ENCODE measurements at regions not wholly inside any gene's neighbourhood (a gene's known extent, or its start where the extent isn't known, plus 50 kb on each side); places are given as distances from the start of the nearest gene placed in this dataset.

- no peak for DNase-seq (ENCODE audit: low read depth)
- no peak for TF ChIP-seq CTCF (IDR thresholded peaks at IDR 0.05; ENCODE audit: low read depth, low read length, missing control alignments)
- H3K4me3 ChIP-seq (ENCODE audit: low read depth, low read length) = no peak overlapping the region
Observed at GRCh38 chr2:6694555-6694954, 171.2 kb downstream of the CMPK2 start.

GRCh38 chr2:6700335-6700734, 165.4 kb downstream of the CMPK2 start:
- no peak overlapping the region for H3K4me3 ChIP-seq (ENCODE audit: low read depth, low read length)
- no peak for TF ChIP-seq CTCF (IDR thresholded peaks at IDR 0.05; ENCODE audit: low read depth, low read length, missing control alignments)
- DNase-seq (ENCODE audit: low read depth) = no peak

GRCh38 chr2:6704077-6704476, 161.6 kb downstream of the CMPK2 start:
- no peak for TF ChIP-seq CTCF (IDR thresholded peaks at IDR 0.05; ENCODE audit: low read depth, low read length, missing control alignments)
- DNase-seq (ENCODE audit: low read depth) = no peak
- H3K4me3 ChIP-seq (ENCODE audit: low read depth, low read length) = no peak overlapping the region

- DNase-seq (ENCODE audit: low read depth) = no peak
- no peak overlapping the region for H3K4me3 ChIP-seq (ENCODE audit: low read depth, low read length)
- TF ChIP-seq CTCF (IDR thresholded peaks at IDR 0.05; ENCODE audit: low read depth, low read length, missing control alignments) = no peak
Observed at GRCh38 chr2:6721395-6721794, 144.3 kb downstream of the CMPK2 start.

GRCh38 chr2:6722574-6722973, 143.1 kb downstream of the CMPK2 start:
- no peak for TF ChIP-seq CTCF (IDR thresholded peaks at IDR 0.05; ENCODE audit: low read depth, low read length, missing control alignments)
- DNase-seq (ENCODE audit: low read depth) = no peak
- no peak overlapping the region for H3K4me3 ChIP-seq (ENCODE audit: low read depth, low read length)

- no peak for DNase-seq (ENCODE audit: low read depth)
- H3K4me3 ChIP-seq (ENCODE audit: low read depth, low read length) = no peak overlapping the region
- no peak for TF ChIP-seq CTCF (IDR thresholded peaks at IDR 0.05; ENCODE audit: low read depth, low read length, missing control alignments)
Observed at GRCh38 chr2:6723865-6724604, 141.7 kb downstream of the CMPK2 start.

GRCh38 chr2:6724605-6725140, 141.0 kb downstream of the CMPK2 start:
- TF ChIP-seq CTCF (IDR thresholded peaks at IDR 0.05; ENCODE audit: low read depth, low read length, missing control alignments) = no peak
- no peak overlapping the region for H3K4me3 ChIP-seq (ENCODE audit: low read depth, low read length)
- DNase-seq (ENCODE audit: low read depth) = no peak

Measured in GM12864 (cell line).